HepG2 (cell line): ENCODE measurements at regions not wholly inside any gene's neighbourhood (a gene's known extent, or its start where the extent isn't known, plus 50 kb on each side); places are given as distances from the start of the nearest gene placed in this dataset.

ENCODE experiments used
- ZNF337 ChIP-seq: sonication (generic); formaldehyde crosslinking; IDR thresholded peaks from 2 replicates; pipeline ENCODE4 v1.5.1; 2020; ENCODE audit warnings: missing genetic modification reagents, low read depth, mild to moderate bottlenecking, borderline replicate concordance
- TF ChIP-seq, protein P1 (sequence below): sonication (generic); formaldehyde crosslinking; IDR thresholded peaks from 2 replicates; pipeline ENCODE4 v1.4.0; 2020; ENCODE audit warnings: missing genetic modification reagents

DNA sequence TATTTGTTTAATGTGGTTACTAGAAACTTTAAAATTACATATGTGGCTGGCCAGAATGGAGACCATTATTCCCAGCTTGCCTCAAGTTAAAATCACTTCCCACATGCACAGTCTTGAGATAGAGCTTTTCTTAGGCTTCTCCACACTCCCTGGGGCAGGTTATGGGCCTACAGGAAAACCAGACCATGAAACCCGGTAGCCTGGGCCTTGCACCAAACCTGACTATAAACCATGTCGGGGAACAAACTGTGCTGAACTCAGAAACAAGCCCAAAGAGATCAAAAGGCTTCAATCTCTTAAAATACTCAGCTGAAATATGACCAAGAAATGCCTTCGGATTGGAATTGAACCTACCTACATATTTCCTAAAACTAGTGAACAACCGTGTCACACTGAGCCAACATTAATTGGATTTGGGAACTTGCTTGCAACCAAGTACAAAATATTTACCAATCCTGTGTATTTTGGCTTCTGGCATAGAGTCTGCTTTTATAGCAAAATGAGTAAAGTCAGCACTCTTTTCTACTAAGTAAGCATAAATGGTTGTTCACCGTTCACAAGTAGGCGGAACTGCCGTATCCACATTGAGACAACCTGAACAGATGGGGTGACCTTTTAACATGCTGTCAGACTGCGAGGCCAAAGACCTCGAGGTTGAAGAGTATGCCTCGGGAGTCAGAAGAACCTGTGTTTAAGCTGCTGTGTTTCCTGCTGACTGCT is 199.5 kb downstream of the FAM76B start:
- TF ChIP-seq, protein P1, sequence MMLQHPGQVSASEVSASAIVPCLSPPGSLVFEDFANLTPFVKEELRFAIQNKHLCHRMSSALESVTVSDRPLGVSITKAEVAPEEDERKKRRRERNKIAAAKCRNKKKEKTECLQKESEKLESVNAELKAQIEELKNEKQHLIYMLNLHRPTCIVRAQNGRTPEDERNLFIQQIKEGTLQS (CRISPR knock-in tag) = no peak
- TF ChIP-seq ZNF337 (CRISPR knock-in tag) = no peak
